NCI-H2196 treated with DMSO at 0.1 percent for 48 hours (cell line): ENCODE measurements at regions not wholly inside any gene's neighbourhood (a gene's known extent, or its start where the extent isn't known, plus 50 kb on each side); places are given as distances from the start of the nearest gene placed in this dataset.
A peak's percentile ranks its signal among the peaks of the same experiment; 100 is the strongest.

ENCODE experiments used
- DNase-seq: peaks from one replicate; lab custom pipeline; 2025; ENCODE audit not compliant: unreplicated experiment; lab: John Stamatoyannopoulos, UW

GRCh38 chr13:94968757-94969086 lies 256.4 kb upstream of the SOX21 start:
- DNase-seq: no peak

DNA sequence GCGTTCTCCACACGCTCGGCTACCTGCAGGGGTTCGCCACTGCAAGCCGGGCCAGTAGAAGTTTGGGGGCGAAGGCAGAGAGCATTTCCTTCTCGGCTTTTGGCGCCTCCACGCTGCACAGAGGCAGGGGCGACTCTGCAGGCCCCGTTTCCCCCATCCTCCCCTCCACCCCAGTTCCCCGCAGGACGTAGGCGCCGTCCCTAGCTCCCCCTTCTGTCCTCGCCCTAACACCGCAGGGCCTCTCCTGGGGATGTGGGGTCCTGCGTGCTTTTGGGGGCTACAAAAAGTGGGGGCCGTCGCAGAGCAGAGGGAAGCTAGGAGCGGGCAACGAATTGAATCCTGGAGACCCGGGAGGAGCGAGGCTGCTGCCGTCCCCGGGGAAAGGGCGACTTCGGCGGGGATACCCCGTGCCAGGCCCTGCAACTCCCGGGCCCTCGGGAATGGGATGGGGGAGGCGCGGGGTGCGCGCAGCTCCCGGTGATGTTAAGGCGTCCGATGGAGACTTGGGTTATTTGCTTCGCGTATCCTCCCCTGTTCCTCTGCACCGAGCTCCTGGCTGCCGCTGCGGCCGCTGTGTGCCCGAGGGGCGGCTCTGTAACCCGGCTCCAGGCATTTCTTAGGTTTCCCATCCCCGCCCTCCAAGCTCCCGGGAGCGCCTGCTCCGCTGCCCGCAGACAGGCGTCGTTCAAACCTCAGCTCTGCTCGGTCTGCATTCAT lies 255.9 kb upstream of the SOX21 start:
- no peak for DNase-seq

- no peak for DNase-seq
Measured at GRCh38 chr13:94967183-94968039, 255.1 kb upstream of the SOX21 start.

DNA sequence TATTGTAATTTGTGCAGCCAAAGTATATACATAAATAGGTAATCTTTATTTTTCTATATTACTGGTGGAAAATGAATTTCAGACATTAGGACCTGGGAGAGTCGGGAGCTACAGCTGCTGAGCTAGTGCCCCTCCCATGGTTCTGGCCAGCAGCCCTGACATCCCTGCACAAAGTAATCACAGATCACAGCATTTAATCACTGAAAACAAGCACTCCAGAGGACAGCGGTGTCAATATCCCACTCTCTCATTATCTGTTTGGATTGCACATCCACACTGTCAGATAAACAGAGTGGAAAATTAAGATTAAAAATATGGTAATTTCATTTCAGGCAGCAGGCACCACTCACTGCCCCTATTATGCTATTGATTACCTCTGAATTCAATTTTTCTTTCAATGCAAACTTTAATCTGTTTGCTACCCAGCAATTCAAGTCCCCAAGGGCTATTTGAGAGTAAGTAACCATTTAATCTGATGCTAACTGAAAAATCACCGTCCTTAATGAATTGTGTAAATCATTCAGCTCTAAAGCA lies 254.1 kb upstream of the SOX21 start:
- DNase-seq: peak; percentile 6

- no peak for DNase-seq
Measured at GRCh38 chr13:94959626-94960025, 247.3 kb upstream of the SOX21 start.

- no peak for DNase-seq
Measured at GRCh38 chr13:94956417-94957110, 244.2 kb upstream of the SOX21 start.

GRCh38 chr13:94952787-94953186 lies 240.4 kb upstream of the SOX21 start:
- no peak for DNase-seq

DNA sequence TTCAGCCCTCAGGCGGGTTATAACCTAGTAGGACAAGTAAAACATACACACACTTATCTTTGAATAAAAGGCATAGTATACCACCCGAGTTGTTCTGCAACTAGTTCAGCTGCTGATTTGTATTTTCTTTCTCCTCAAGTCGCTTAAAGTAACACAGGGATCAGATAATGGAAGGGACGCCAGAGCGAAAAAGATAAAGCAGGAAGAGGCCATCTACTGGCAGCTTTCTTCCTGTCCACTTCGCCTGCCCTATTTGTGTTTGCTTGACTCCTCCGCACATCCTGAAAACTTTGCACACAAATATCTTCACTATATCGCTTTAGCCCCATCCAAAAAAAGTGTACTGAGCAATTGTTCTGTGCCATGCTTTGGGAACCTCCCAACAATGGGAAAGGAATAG lies 238.0 kb upstream of the SOX21 start:
- no peak for DNase-seq

DNA sequence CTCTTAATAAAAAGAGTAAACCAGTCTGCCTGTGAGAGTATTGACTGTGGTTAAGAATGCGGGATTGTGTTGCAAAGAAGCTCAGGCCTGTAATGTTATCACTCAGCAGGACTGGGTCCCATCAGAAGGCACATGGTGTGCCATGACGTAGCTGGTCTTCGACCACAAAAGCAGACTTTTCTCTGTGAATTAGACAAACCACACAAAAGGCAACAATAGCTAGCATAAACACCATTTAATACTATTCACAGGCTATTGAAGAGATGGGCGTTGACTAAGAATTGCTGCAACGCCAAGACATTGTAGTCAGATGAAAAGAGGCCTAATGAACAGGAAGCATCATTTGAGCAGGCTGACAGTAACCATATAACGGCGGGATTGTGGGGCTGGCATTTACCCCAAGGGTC lies 235.6 kb upstream of the SOX21 start:
- DNase-seq: no peak

DNA sequence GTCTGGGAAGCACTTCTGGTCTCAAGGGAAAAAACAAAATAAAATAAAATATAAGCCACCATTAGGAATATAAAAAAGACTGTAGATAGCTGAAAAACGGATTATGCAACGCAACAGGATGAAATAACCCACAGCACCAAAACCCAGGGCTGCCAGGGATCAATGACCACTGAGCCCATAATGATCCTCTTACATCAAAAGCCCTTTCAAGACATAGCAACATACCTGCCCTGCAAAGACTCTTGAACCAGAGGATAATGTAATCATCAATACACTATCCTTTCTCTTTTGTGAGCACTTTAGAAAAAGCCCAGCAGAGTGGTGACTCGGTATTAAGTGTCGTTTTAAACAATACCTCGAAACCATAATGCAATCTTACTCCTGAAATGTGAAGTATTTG lies 235.0 kb upstream of the SOX21 start:
- no peak for DNase-seq

DNA sequence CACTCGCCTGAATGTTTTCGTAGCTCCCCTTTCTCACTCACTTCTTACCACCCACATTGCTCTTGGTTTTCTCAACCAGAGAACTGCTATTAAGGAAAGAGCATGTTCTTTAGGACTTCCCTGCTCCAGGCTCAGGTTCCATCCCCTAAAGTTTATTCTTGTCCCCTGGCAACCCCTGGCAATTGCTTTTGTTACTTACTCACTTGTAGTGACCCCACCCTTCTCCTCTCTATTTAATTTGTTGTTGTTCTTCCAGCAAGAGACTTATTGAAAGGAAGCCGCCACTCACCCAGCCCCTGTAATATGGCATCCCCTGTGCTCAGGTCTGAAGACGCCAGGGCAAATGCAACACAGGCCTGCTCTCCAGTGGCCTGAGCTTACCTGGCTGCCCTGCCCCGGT lies 233.7 kb upstream of the SOX21 start:
- no peak for DNase-seq

DNA sequence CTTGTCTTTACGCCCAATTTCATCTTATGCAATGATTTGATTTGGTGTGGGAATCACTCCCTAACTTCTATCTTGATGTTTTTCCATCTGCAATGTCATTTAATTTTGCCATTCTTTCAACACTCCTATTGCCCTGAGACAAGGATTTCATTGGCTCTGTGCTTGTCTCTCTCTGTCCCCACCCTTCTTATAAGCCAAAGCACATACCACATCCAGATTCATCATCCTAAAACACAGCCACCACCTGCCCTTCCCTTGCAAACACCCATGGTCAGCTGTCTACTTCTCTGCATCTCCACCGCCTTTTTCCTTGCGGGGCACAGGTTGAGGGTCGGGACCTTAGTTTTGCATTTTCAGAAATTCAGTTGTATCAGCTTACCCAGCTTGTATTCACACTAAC lies 225.8 kb upstream of the SOX21 start:
- DNase-seq: no peak

DNA sequence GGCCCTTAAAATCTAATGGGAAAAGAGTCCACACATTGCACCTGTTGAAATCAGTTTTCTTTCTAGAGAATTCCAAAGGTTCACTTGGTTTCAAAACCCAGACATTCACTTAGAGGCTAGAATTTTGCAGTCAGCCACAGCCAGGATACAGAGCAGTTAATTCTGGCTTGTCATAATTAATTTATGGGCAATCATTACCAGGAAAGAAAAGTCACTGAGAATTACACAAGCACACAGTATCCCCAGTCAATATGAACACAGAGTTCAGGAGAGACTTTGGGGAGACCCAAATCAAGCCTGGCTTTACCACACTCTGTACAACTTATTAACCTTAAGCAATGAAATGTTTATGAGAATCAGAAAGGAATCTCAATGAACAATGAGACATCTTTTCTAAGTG lies 224.3 kb upstream of the SOX21 start:
- no peak for DNase-seq

DNA sequence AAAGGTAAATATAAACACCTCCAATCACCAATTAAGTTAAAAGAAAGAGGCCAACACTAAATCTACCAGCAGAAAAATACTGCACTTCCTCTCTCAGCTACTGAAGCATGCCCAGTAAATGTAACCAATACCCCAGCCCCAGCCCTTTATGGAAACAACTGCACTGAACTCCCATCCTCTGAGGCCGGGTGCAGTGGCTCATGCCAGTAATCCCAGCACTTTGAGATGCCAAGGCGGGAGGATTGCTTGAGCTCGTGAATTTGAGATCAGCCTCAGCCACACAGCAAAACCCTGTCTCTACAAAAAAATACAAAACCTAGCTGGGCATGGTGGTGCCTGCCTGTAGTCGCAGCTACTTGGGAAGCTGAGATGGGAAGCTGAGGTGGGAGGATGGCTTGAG lies 221.6 kb upstream of the SOX21 start:
- DNase-seq: no peak

DNA sequence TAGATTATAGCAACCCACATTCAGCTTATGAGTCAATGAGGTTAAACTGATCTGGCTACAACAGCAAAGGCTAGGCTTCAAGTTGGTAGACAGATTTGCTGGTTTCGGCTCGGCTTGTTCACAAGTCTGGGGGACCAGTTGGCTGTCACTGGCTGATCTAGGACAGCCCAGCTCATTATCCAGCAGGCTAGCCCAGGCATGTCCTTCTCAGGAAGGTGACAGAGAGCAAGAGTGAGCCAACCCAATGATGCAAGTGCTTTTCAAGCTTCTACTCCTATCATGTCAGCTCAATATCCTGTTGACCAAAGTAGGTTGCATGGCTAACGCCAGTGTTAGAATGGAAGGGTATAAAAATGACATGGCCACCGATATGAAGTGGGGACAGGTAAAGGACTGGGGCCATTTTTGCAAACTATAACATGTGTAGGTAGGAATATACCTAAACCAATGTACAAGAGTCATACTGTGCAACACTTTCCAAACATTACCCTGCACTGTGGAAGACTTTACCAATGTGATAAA lies 220.9 kb upstream of the SOX21 start:
- no peak for DNase-seq

- DNase-seq: no peak
Measured at GRCh38 chr13:94928127-94928775, 215.9 kb upstream of the SOX21 start.

- DNase-seq: no peak
Measured at GRCh38 chr13:94925263-94925662, 212.9 kb upstream of the SOX21 start.

GRCh38 chr13:94921181-94921580 lies 208.8 kb upstream of the SOX21 start:
- no peak for DNase-seq

DNA sequence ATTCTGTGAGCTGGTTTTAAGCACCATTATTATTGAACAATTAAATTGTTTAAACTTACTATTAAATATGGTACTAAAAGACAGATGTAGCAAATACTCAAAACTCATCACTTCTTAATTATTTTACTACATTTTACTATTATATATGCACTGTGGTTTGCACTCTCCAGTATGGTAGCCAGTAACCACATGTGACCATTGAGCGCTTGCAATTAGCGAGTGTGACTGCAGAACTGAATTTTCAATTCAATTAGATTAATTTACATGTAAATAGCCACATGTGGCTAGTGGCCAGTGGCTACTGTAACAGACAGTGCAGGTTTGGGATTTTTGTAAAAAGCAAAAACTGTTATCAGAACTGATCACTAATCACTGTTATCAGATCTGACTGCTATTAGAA lies 208.2 kb upstream of the SOX21 start:
- no peak for DNase-seq

DNA sequence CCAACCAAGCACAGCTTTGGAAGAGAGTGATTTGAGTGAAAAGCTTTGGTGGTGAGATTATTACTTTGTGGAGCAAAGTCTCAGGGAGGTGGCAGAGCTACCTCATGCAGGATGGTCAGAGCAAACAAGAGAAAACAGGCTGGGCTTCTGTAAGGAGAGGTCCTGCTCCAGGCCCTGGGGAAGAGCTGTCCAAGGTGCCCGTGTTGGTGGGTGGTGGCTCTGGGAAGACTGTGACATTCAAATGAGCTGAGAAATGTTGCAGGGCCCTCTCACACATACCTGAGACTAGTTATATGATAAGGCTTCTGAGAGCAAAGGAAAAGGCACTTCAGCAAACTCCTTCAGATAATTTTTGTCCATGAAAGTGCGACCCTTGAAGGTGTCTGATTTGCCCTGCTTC lies 205.5 kb upstream of the SOX21 start:
- no peak for DNase-seq

GRCh38 chr13:94914895-94915294 lies 202.6 kb upstream of the SOX21 start:
- no peak for DNase-seq
